ENCODE measurements at regions not wholly inside any gene's neighbourhood (a gene's known extent, or its start where the extent isn't known, plus 50 kb on each side); places are given as distances from the start of the nearest gene placed in this dataset.

- in situ Hi-C loops (cut with HindIII; ENCODE audit: low sequenced_read_pairs): no loop called here
- peak; percentile 62 for TF ChIP-seq CTCF (IDR thresholded peaks at IDR 0.05; ENCODE audit: low read depth, low read length)
- no peak overlapping the region for H3K4me3 ChIP-seq (ENCODE audit: low read depth, low read length)
- DNase-seq (ENCODE audit: low read depth, low spot score): peak; percentile 86
These were observed 159.3 kb upstream of the TNFAIP3 start for GRCh38 chr6:137707590-137708360.

- in situ Hi-C loops (cut with HindIII; ENCODE audit: low sequenced_read_pairs): no loop called here
- no peak for DNase-seq (ENCODE audit: low read depth, low spot score)
- no peak overlapping the region for H3K4me3 ChIP-seq (ENCODE audit: low read depth, low read length)
- no peak for TF ChIP-seq CTCF (IDR thresholded peaks at IDR 0.05; ENCODE audit: low read depth, low read length)
These were observed 158.6 kb upstream of the TNFAIP3 start for GRCh38 chr6:137708481-137708880.

- in situ Hi-C loops (cut with HindIII; ENCODE audit: low sequenced_read_pairs): no loop called here
- no peak for TF ChIP-seq CTCF (IDR thresholded peaks at IDR 0.05; ENCODE audit: low read depth, low read length)
- DNase-seq (ENCODE audit: low read depth, low spot score): peak; percentile 36
- no peak overlapping the region for H3K4me3 ChIP-seq (ENCODE audit: low read depth, low read length)
These were observed 157.4 kb upstream of the TNFAIP3 start for GRCh38 chr6:137709424-137710236.

GRCh38 chr6:137711972-137712371, 155.1 kb upstream of the TNFAIP3 start:
- H3K4me3 ChIP-seq (ENCODE audit: low read depth, low read length): no peak overlapping the region
- no peak for TF ChIP-seq CTCF (IDR thresholded peaks at IDR 0.05; ENCODE audit: low read depth, low read length)
- in situ Hi-C loops (cut with HindIII; ENCODE audit: low sequenced_read_pairs): no loop called here
- no peak for DNase-seq (ENCODE audit: low read depth, low spot score)

GRCh38 chr6:137712587-137712986, 154.5 kb upstream of the TNFAIP3 start:
- TF ChIP-seq CTCF (IDR thresholded peaks at IDR 0.05; ENCODE audit: low read depth, low read length): no peak
- DNase-seq (ENCODE audit: low read depth, low spot score): no peak
- in situ Hi-C loops (cut with HindIII; ENCODE audit: low sequenced_read_pairs): no loop called here
- H3K4me3 ChIP-seq (ENCODE audit: low read depth, low read length): no peak overlapping the region

GRCh38 chr6:137715589-137716045, 151.4 kb upstream of the TNFAIP3 start:
- no peak overlapping the region for H3K4me3 ChIP-seq (ENCODE audit: low read depth, low read length)
- TF ChIP-seq CTCF (IDR thresholded peaks at IDR 0.05; ENCODE audit: low read depth, low read length): no peak
- peak; percentile 5 for DNase-seq (ENCODE audit: low read depth, low spot score)
- in situ Hi-C loops (cut with HindIII; ENCODE audit: low sequenced_read_pairs): no loop called here
